PC-9 (cell line): ENCODE measurements at regions not wholly inside any gene's neighbourhood (a gene's known extent, or its start where the extent isn't known, plus 50 kb on each side); places are given as distances from the start of the nearest gene placed in this dataset.

ENCODE experiments used
- EZH2 ChIP-seq: fragments of 200-600 bp; sonication (generic); IDR thresholded peaks from 2 replicates; pipeline ENCODE4 v1.8.0; 2017; ENCODE audit warnings: antibody characterized with exemption, low read depth
- TF ChIP-seq, protein P1 (sequence below): fragments of 200-600 bp; sonication (generic); conservative IDR thresholded peaks from 2 replicates; pipeline ENCODE4 v1.6.1; 2017; ENCODE audit warnings: mixed run types, antibody characterized with exemption, mild to moderate bottlenecking, moderate library complexity

- TF ChIP-seq, protein P1, sequence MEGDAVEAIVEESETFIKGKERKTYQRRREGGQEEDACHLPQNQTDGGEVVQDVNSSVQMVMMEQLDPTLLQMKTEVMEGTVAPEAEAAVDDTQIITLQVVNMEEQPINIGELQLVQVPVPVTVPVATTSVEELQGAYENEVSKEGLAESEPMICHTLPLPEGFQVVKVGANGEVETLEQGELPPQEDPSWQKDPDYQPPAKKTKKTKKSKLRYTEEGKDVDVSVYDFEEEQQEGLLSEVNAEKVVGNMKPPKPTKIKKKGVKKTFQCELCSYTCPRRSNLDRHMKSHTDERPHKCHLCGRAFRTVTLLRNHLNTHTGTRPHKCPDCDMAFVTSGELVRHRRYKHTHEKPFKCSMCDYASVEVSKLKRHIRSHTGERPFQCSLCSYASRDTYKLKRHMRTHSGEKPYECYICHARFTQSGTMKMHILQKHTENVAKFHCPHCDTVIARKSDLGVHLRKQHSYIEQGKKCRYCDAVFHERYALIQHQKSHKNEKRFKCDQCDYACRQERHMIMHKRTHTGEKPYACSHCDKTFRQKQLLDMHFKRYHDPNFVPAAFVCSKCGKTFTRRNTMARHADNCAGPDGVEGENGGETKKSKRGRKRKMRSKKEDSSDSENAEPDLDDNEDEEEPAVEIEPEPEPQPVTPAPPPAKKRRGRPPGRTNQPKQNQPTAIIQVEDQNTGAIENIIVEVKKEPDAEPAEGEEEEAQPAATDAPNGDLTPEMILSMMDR, result no peak
- no peak for TF ChIP-seq EZH2
Observed at GRCh38 chr5:30626557-30626956, 566.9 kb upstream of the CDH6 start.
